PC-9 (cell line): ENCODE measurements at regions not wholly inside any gene's neighbourhood (a gene's known extent, or its start where the extent isn't known, plus 50 kb on each side); places are given as distances from the start of the nearest gene placed in this dataset.

ENCODE experiments used
- BruUV-seq: library from RNA; stranded (reverse); fragments of 400-500 nt; replicated peaks from 2 replicates; lab custom pipeline; 2021; lab: Mats Ljungman, UMichigan
- CTCF ChIA-PET: fragments of 300-600 bp; sonication (Branson Sonifier 250); formaldehyde crosslinking; loops from one replicate; lab custom pipeline; 2022; ENCODE audit warnings: antibody characterized with exemption; lab: Charles Lee
- POLR2A ChIA-PET: fragments of 300-600 bp; sonication (Branson Sonifier 250); formaldehyde crosslinking; loops from one replicate; lab custom pipeline; 2022; ENCODE audit warnings: antibody characterized with exemption; ENCODE audit not compliant: unreplicated experiment; lab: Charles Lee
- DNase-seq, 2 experiments: peaks; one replicate each; pipeline versions ENCODE4 v3.0.0 to v3.0.0-alpha.2; 2015 to 2022; ENCODE audit warnings: mixed read lengths in 1 of 2
- H2AFZ ChIP-seq: fragments of 200-600 bp; sonication (generic); 2 replicates; pipeline ENCODE4 v1.8.1; 2017; ENCODE audit warnings: antibody characterized with exemption
- H3F3A ChIP-seq: fragments of 200-600 bp; sonication (generic); 2 replicates; pipeline ENCODE4 v1.8.1; 2017; ENCODE audit warnings: antibody characterized with exemption, mild to moderate bottlenecking, low read depth; ENCODE audit not compliant: insufficient read depth
- H3K27ac ChIP-seq: fragments of 200-600 bp; sonication (generic); 2 replicates; pipeline ENCODE4 v1.6.1; 2016; ENCODE audit warnings: mixed run types
- H3K27me3 ChIP-seq: fragments of 200-600 bp; sonication (generic); 2 replicates; pipeline ENCODE4 v1.6.1; 2016; ENCODE audit warnings: low read depth, mixed run types; ENCODE audit not compliant: insufficient read depth
- H3K36me3 ChIP-seq: fragments of 200-600 bp; sonication (generic); 2 replicates; pipeline ENCODE4 v1.6.1; 2016; ENCODE audit warnings: low read depth, mixed run types
- H3K4me1 ChIP-seq: fragments of 200-600 bp; sonication (generic); replicated peaks from 2 replicates; pipeline ENCODE4 v1.6.1; 2016; ENCODE audit warnings: mixed run types; ENCODE audit not compliant: insufficient read depth
- H3K4me2 ChIP-seq: fragments of 200-600 bp; sonication (generic); 2 replicates; pipeline ENCODE4 v1.6.1; 2017; ENCODE audit warnings: mixed run types
- H3K4me3 ChIP-seq: fragments of 200-600 bp; sonication (generic); 2 replicates; pipeline ENCODE4 v1.6.1; 2016; ENCODE audit warnings: mixed run types
- H3K79me2 ChIP-seq: fragments of 200-600 bp; sonication (generic); 2 replicates; pipeline ENCODE4 v1.6.1; 2017; ENCODE audit warnings: low read depth, mixed run types
- H3K9me2 ChIP-seq: fragments of 200-600 bp; sonication (generic); 2 replicates; pipeline ENCODE4 v1.8.1; 2017; ENCODE audit warnings: mild to moderate bottlenecking; ENCODE audit not compliant: insufficient read depth
- H3K9me3 ChIP-seq: fragments of 200-600 bp; sonication (generic); 2 replicates; pipeline ENCODE4 v1.8.1; 2016; ENCODE audit warnings: low read depth; ENCODE audit not compliant: insufficient read depth
- H4K20me1 ChIP-seq: fragments of 200-600 bp; sonication (generic); 2 replicates; pipeline ENCODE4 v1.8.1; 2017; ENCODE audit not compliant: insufficient read depth
- CTCF ChIP-seq: fragments of 200-600 bp; sonication (generic); conservative IDR thresholded peaks from 2 replicates; pipeline ENCODE4 v1.6.1; 2017; ENCODE audit warnings: mixed run types, antibody characterized with exemption, mild to moderate bottlenecking, moderate library complexity
- EZH2 ChIP-seq: fragments of 200-600 bp; sonication (generic); IDR thresholded peaks from 2 replicates; pipeline ENCODE4 v1.8.0; 2017; ENCODE audit warnings: antibody characterized with exemption, low read depth
- intact Hi-C: fragments of 100-400 bp; cut with micrococcal nuclease; formaldehyde crosslinking; loops from one replicate; pipeline ENCODE4 v1.10.0; 2022; ENCODE audit not compliant: unreplicated experiment

- TF ChIP-seq EZH2 (no peak), CTCF (no peak)
- no peaks in the 10 kb centered on the region for H3K27me3 ChIP-seq
Measured at GRCh38 chr11:92829671-92830070, 139.8 kb upstream of the MTNR1B start.

GRCh38 chr11:92830377-92831155, 138.9 kb upstream of the MTNR1B start:
- H3K4me2 ChIP-seq, result no peak overlapping the region
- H2AFZ ChIP-seq, result no peak overlapping the region
- no peaks in the 10 kb centered on the region for H3K79me2 ChIP-seq
- TF ChIP-seq CTCF, result no peak
- TF ChIP-seq EZH2, result no peak
- no peaks in the 10 kb centered on the region for H3K36me3 ChIP-seq
- DNase-seq, result no peak
- H3F3A ChIP-seq, result no peaks in the 10 kb centered on the region
- no peak overlapping the region for H3K27ac ChIP-seq
- no peaks in the 10 kb centered on the region for H3K9me3 ChIP-seq
- H3K27me3 ChIP-seq, result no peaks in the 10 kb centered on the region
- BruUV-seq, result no TSS peak
- intact Hi-C loops, result no loop called here
- no peaks in the 10 kb centered on the region for H3K9me2 ChIP-seq
- ChIA-PET POLR2A (no interaction called here), CTCF (no interaction called here)
- no peaks in the 10 kb centered on the region for H3K4me1 ChIP-seq
- no peaks in the 10 kb centered on the region for H4K20me1 ChIP-seq
- no peak overlapping the region for H3K4me3 ChIP-seq

More at GRCh38 chr11:92829671-92830070, 139.8 kb upstream of the MTNR1B start:
- no TSS peak for BruUV-seq
- Histone ChIP-seq H3K36me3 (no peaks in the 10 kb centered on the region), H3F3A (no peaks in the 10 kb centered on the region), H3K4me3 (no peak overlapping the region), H3K9me3 (no peaks in the 10 kb centered on the region), H2AFZ (no peak overlapping the region), H4K20me1 (no peaks in the 10 kb centered on the region), H3K4me1 (no peaks in the 10 kb centered on the region), H3K27ac (no peak overlapping the region), H3K4me2 (no peak overlapping the region), H3K9me2 (no peaks in the 10 kb centered on the region), H3K79me2 (no peaks in the 10 kb centered on the region)
- intact Hi-C loops, result no loop called here
- DNase-seq, result no peak
- ChIA-PET CTCF (no interaction called here), POLR2A (no interaction called here)

- Histone ChIP-seq H3K4me1 (no peaks in the 10 kb centered on the region), H2AFZ (no peak overlapping the region), H3K27me3 (no peaks in the 10 kb centered on the region), H3K27ac (no peak overlapping the region), H3K9me2 (no peaks in the 10 kb centered on the region), H4K20me1 (no peaks in the 10 kb centered on the region), H3K36me3 (no peaks in the 10 kb centered on the region), H3K4me3 (no peak overlapping the region), H3K4me2 (no peak overlapping the region), H3F3A (no peaks in the 10 kb centered on the region), H3K9me3 (no peaks in the 10 kb centered on the region), H3K79me2 (no peaks in the 10 kb centered on the region)
- ChIA-PET CTCF (no interaction called here), POLR2A (no interaction called here)
- no peak for DNase-seq
- TF ChIP-seq EZH2, result no peak
- TF ChIP-seq CTCF, result no peak
- intact Hi-C loops, result no loop called here
- BruUV-seq, result no TSS peak
Measured at GRCh38 chr11:92834296-92835020, 135.0 kb upstream of the MTNR1B start.
